G401.6 (cell line): ENCODE measurements at regions not wholly inside any gene's neighbourhood (a gene's known extent, or its start where the extent isn't known, plus 50 kb on each side); places are given as distances from the start of the nearest gene placed in this dataset.
"Not testable (repeated sequence)": the region's sequence is repeated elsewhere in the genome, so short reads cannot be mapped to it uniquely, and the experiment has no call there.

Source experiments
- FAIRE-seq: peaks from 2 replicates; lab custom pipeline; 2012; peaks lifted over from hg19 to GRCh38; lab: Jason Lieb, UNC

DNA sequence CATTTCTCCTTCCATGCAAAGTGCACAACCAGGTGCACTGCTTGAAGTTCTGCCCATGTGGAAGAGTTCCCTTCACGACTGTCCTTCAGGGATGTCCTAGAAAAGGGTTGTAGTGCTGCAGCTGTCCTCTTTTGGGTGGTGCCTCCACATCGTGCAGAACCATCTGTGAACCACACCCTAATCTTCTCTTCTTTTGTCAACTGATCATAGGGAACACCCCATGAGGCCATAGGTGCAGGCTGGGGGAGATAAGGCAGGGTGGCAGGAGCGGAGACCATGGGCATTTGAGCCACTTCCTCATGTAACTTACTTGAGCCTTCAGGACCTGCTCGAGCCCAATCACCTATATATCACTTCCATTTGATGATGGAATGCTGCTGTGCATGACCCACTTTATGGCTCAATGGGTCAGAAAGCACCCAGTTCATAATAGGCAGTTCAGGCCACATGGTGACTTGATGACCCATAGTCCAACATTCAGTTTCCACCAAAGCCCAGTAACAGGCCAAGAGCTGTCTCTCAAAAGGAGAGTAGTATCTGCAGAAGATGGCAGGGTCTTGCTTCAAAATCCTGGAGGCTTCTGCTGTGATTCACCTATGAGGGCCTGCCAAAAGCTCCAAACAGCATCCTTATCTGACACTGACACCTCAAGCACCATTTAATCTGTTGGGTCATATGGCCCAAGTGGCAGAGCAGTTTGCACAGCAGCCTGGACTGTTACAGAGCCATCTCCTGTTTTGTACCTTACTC is 84.7 kb upstream of the CYRIA start:
- no peak for FAIRE-seq

DNA sequence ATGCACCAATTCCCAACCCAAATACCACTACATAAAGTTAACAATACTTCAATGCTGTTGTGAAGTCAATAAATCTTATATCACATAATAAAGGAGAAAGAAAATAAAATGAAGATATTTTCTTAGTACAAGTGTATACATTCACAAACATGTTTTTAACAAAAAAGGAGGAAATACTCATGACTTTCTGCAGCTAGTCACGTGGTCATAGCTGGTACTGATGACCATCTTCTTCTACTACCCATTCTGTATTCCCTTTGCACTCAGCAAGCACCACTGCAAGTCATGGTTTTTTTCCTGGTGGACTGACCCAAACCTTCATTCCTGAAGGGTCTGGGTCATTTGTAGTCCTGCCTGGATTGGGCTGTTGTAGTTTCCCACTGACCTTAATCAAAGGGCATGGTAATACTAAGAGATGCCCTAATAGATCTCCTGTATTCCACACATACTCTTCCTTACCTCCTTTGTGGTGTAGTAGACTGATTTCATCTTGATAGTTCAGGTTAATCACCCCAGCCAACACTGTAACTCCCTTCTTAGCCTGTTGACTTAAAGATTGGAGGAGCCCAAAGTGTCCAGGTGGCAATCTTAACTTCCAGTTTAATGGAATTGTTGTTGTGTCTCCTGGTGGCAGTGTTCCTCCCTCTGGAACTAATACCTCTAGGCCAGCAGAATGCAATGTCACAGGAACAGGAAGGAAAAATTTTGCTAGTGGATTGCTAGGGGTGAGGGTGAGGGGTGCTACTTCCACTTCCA is 83.1 kb upstream of the CYRIA start:
- FAIRE-seq, result not testable (repeated sequence)

DNA sequence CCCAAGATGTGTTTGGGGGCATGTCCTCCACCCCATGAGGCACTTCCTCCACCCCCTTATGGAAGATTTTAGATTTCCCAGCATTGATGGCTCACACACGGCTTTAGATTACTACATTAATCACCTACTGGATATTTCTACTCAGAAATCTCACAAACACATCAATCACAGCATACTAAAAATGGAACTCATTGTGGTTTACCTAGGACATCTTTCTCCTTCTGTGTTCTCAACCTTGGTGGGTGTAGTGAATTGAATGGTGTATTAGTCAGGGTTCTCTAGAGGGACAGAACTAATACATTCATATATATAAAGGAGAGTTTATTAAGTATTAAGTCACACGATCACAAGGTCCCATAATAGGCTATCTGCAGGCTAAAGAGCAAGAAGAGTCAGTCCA is 82.1 kb upstream of the CYRIA start:
- no peak for FAIRE-seq

DNA sequence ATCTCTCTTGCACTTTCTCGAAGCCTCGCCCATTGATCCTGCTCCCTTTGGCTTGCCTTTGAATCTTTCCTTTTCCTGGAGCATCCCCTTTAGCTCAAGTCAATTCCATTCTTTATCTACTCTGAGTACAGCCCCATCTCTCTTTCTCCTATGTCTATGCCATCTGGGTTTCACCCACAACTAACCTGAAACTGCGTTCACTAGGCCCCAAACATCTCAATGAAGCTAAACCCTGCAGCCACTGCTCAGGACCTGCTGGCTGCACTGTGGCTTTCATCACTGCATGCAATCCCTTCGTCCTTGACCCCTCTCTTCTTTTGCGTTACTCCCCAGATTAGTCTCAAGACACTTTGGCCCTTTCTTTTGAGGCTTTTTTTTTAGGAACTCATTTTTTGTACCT is 81.6 kb upstream of the CYRIA start:
- no peak for FAIRE-seq

DNA sequence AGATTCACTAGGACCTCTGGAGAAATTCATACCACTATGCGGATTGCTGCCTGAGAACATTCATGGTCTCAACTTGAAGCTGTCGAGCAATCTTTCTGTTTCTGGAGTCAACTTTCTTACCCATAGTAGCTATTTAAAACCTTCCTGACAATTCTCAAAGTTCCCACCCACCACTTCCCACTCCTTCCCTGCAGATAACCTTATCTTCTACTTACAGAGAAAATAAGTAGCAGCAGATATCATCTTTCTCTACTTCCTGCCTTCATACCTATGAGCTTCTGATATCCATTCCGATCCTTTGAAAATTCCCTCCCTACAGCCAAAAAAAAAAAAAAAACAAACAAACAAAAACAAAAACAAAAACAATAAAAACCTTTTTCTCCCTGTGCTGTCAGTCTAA is 81.2 kb upstream of the CYRIA start:
- FAIRE-seq, result no peak

DNA sequence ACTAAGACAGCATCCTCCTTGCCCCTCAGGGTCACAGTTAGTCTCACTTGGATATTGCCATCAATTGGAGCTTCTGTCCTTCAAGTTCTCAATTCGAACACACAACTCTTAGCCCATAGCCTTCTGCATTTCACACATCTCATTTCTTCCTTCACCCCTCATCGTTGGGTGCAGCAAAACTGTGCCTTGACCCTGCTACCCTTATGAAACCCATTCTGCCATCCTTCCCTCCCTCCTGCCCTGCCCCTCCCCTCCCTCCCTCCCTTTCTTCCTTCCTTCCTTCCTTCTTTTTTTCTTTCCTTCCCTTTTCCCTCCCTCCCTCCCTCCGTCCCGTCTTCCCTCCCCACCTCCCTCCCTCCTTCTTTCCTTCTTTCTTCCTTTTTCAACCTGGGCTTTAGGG is 80.7 kb upstream of the CYRIA start:
- FAIRE-seq, result no peak

DNA sequence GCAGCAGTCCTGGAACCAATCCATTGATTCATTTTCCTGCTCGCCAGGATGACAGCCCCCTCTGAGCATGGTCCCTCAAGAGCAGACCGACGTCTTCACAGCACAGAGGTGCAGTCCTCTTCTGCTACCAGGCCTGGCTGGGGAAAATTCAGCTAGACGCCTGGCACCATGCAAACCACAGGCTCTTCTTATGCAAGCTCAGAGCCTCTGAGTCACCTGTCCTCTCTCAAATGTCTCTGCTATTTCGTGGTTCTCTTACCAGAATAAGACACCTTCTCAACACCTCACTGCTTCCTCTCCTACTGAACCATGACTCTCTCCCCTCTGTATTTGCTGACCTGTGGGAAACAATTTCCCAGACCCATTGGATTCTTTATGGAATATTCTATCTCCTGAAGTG is 79.8 kb upstream of the CYRIA start:
- no peak for FAIRE-seq

DNA sequence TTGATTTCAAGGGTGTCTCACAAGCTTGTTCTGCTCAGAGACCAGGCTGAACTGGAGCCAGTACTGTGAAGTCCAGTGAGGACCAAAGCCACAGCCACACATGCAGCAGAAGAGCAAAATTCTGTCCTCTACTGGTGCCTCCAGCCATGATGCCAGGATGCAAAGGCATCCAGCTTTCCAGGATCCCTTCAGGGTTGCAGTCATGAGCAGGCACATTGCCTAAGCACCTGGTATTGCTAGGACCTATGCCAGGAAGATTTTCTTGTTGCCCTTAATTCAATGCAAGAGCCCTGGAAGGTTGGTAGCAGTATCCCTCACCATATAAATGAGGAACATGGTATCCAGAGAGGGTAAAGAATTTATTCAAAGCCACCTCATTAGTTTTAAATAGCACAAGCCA is 78.9 kb upstream of the CYRIA start:
- FAIRE-seq, result no peak

DNA sequence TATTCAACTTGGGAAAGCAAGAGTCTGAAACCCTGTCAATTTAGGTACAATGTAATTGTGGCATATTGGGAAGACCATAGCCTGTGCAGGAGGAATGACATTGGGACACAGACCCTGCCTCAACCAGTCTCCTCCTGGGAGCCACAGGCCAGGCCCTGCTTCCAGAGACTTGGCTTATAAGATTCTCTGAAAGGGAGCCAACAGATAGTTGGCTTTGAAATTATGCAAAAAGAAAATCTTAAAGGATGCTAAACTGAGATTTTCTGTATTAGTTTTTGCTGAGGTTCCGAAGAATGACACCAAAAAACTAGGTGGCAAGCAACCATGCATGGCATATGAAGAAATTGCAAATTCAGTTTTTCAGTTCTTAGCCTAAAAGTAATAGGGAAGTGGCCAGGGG is 76.4 kb upstream of the CYRIA start:
- FAIRE-seq, result no peak

DNA sequence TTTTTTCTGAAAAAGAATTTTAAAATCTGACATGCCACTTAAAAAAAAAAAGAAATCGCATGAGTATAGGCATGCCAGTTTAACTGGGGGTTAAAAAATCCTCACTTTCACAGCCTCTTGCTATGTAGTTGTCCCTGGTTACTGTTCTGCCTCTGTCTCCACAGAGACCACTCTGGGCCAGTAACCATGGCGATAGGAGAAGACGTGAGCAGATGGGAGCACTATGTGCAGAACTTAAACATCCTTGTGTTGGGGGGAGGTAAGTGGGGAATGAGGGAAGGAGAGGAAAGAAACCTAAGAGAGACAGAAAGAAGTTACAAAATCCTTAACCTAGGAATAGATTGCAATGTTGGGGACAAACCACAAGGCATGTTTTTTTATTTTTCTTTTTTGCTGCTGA is 75.9 kb upstream of the CYRIA start:
- no peak for FAIRE-seq

DNA sequence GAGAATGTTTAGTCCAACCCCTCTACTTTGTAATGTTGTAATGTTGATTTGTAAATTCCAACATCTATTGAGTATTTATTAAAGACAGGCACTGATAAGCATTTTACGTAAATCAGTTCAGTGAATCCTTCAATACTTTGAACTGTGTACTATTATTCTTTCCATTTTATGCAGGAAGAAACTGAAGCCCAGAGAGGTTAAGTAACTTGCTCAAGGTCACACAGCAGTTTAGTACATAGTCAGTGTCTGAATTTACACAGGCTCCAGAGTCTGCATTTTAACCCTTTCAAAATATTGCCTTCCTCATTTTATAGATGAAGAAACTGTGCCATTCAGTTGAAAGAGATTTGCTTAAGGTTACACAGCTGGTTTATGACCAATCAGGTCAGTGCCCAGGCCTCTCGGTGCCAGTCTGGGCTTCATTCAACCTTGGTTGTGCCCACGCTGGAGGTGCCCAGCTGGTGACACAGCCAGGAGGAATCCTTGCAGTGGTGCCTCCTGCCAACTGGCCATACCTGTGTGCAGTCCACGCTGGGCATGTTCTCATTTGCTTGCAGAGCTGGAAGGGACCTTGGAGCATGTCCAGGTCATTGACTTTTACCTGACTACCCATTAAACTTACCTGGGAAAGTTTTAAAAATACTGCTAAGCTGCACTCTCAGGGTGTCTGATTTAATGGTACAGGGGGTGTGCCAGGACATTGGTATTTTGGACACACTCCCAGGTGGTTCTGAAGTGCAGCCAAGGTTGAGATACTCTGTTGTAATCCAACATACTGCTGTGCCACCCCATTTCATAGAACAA is 74.3 kb upstream of the CYRIA start:
- no peak for FAIRE-seq

DNA sequence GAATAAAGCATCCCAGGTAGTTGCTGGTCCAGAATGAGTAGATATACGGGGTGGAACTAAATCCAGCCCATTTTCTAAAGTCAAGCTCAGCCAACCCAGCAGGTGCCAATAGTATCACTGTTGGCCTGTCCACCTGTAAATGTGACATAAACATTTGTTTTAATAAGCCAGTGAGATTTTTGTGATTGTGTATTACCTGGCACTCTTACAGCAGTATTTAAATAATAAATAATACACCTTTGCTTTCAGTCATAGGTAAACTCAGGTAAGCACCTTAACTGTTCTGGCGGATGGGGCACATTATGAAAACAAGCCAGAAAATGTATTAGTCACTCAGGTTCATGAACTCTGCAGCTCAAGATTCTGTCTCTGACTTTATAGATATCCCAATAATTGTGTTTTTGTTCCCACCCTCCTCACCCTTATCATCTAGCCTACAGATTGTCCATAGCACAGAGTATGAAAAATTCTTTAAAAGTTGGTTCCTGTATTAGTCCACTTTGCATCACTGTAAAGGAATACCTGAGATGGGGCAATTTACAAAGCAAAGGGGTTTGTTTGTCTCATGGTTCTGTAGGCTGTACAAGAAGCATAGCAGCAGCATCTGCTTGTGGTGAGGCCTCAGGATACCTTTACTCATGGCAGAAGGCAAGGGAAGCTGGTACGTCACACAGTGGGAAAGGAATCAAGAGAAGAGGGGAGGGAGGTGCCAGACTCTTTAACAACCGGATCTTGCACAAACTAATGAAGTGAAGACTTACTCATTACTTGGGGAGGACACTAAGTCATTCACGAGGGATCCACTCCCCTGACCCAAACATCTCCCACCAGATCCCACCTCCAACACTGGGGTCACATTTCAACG is 73.0 kb upstream of the CYRIA start:
- FAIRE-seq, result no peak

DNA sequence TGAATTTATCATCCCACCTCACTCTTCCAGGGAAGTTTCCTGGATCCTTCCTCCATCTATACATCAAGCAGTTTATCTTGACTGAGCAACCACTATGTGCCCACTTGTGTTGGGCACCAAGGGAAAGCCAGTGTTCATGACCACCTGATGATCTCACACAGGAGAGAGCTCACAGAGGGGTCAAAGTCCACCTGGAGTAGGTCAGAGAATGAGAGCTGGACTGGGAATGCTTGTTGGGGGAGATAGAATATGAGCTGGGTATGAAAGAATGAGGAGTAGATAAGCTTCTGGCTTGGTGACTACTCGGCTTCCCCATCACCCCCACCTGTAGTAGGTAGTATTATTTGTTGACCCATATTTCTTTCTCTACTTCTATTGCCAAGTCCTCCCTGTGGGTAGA is 72.2 kb upstream of the CYRIA start:
- no peak for FAIRE-seq

DNA sequence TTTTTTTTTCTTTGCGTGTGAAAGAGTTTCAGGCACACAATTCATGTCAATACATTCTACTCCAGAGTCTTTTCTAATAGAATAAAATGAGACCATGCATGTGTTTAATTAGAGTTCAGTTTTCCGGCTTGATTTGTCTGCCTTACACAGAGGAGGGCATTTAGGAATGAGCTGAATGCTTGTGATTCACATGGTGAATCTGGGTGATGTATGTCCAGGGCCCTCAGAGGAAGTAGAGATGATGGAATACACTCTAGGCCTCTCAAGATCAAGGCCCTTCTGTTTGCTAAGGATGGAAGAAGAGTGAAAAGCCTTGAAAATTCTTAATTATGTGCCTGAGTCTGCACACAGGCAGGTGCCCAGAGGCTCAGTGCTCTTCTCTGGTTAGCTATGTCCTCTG is 71.0 kb upstream of the CYRIA start:
- FAIRE-seq, result no peak

DNA sequence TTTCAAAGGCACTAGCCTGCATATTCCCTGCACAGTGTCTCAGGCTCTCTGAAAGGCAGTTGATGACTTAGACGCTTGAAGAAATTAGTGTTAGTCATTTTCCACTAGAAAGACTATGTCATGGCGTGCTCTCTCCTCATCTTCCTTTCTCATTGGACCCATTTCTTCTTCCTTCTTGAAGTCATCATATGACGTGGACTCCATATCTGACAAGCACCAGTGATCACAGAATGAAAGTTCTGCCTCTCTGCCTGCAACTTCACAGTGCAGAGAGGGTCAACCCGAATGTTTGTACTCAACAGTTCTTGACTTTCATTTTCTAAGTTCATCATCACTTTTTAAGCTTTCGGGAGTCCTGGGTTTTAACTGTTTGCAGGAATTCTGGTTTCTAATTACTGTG is 63.7 kb upstream of the CYRIA start:
- no peak for FAIRE-seq

DNA sequence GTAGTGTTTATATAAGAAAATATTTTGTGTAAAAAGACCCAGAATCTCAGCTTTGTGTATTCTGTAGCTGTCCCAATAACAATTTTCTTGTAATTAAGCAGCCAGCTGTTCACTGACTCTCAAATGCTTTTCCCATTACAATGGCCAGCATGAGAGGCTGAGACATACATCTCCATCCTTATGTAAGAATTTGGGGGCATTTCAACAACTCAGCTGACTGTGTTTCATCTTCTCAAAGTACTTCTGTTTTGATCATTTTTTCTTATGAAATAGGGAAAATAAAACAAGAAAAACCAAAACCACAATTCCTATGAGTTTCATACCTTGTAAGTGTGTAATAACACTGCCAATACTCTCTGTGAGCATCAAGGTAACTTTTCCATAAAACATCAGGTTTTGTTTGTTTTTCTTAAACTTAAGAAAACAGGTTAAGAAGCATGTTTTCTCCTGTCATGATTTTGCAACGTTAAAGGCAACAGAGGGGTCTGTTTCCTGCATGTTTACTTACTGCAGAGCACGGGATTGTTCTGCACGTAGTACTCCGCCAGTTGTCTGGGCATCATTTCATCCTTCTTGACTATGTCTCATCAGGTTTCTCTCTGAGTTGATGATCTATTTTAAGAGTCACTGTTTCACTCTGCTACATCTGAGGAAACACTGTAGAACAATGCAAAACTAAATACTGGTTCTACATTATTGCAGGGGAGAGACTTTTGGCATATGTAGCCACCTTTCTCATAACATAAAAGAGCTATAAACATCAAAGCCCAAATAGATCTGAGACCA is 62.9 kb upstream of the CYRIA start:
- no peak for FAIRE-seq

DNA sequence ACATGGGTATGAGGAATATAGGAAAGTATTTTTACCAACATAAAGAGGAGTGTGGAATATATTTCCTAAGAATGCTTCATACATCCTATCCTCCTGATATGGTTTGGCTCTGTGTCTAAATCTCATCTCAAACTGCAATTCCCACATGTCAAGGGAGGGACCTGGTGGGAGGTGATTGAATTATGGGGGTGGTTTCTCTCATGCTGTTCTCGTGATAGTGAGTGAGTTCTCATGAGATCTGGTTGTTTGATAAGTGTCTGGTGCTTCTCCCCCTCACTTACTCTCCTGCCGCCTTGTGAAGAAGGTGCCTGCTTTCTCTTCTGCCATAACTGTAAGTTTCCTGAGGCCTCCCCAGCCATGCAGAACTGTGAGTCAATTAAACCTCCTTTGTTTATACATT is 62.2 kb upstream of the CYRIA start:
- not testable (repeated sequence) for FAIRE-seq

DNA sequence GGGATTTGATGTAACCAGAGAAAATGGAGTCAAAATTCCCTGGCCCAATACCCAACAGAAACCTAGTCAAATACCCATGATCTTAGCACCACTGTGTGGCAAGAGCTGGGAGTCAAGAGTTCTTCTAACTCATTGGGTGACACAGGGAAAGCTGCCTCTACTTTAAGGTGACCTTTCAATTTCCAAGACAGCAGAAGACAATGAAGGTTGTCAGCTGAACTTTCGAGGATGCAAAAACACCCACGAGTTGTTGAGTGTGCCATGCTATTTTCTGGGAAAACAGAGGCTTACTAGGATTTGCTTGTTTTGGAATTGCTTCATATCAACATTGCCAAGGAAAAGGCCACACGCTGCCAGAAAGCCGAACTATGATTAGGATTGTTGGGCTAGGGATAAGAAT is 61.6 kb upstream of the CYRIA start:
- FAIRE-seq, result no peak

DNA sequence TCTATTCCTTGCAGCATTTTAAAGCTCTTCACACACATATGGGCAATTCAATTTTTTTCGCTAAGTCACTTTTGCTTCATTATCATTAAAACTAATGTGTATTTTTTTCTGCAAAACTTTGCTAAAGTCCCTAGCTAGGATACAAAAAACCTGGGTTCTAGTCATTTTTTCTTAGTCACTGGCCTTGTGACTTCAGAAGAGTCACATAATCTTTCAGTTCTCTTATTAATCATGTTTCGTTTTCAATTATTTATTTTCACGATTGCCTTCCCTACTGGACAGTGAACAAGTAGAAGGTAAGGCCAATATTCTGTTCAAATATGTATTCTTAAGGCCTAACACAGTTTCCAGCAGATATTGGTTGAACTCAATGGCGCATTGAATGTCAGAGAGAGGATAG is 60.9 kb upstream of the CYRIA start:
- no peak for FAIRE-seq

DNA sequence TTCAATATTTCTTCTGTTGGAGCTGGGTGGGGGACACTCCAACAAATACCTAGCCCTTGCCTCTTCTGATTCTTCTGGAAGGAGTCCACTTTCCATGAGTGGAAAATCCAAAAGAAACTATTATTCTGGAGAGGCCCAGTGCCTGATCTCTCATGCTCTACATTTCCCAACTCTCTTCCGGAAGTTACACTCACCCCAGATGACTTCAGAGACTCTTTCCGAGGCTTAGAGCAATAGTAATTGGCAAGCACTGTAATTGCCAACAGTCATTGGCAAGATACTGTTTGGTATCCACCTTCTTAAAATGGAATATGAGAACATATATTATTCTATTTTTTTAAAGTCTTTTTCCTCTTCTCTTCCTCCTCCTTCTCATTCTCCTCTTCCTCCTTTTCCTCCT is 60.5 kb upstream of the CYRIA start:
- FAIRE-seq, result no peak

DNA sequence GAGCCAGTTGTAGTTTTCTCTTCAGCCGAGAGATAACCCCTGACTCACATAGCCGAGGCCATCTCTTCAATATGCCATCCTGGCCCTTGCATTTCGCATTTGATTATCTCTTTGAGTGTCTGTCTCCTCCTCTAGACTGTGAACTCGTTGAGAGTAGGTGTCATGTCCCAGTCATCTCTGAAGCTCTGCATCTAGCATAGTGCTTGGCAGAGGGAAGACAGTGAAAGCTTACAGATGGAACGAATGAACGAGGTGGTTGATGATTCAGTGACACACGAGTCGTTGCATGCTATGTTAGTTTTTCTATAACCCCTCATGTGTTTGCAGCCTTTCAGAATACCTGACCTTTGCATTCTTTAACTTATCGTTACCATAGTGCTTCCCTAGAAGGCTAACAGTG is 59.9 kb upstream of the CYRIA start:
- no peak for FAIRE-seq

DNA sequence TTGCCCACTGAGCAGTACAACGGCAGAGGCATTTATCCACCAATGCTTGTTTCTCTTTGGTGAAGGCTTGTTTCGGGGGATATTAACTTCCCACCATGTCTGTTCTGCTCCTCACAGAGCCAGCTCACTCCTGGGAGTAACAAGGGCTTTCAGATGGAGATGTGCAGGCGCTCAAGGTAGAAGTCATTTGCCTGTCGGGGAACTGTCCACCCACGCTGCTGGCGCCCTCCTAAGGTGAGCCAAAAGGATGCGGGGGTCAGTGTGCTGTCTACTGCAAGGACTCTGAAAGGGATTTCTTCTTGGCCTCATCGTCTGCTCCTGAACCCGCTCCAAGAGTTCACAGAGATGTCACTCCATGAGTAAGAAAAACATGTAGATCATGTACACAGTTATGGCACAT is 57.0 kb upstream of the CYRIA start:
- FAIRE-seq, result no peak
